ENCODE measurements at regions not wholly inside any gene's neighbourhood (a gene's known extent, or its start where the extent isn't known, plus 50 kb on each side); places are given as distances from the start of the nearest gene placed in this dataset.

GRCh38 chr3:176759815-176760506, 437.3 kb downstream of the TBL1XR1 start:
- Histone ChIP-seq H3K27me3 (ENCODE audit: control insufficient read depth, insufficient read depth, low read length) (no peaks in the 10 kb centered on the region), H3K27ac (ENCODE audit: low read depth, low read length) (peak overlapping the region; percentile 18), H3K9me3 (ENCODE audit: control insufficient read depth, insufficient read depth, low read length) (0 out of 2 replicates have a peak, but pooled peaks cover 4% of the 10 kb centered on the region), H3K9ac (ENCODE audit: low read depth, low read length) (no peak overlapping the region), H3K36me3 (ENCODE audit: control insufficient read depth, insufficient read depth, low read length) (no peaks in the 10 kb centered on the region), H3K4me3 (ENCODE audit: low read depth, low read length) (no peak overlapping the region), H3K4me1 (ENCODE audit: control insufficient read depth, insufficient read depth, low read length) (no peaks in the 10 kb centered on the region)

DNA sequence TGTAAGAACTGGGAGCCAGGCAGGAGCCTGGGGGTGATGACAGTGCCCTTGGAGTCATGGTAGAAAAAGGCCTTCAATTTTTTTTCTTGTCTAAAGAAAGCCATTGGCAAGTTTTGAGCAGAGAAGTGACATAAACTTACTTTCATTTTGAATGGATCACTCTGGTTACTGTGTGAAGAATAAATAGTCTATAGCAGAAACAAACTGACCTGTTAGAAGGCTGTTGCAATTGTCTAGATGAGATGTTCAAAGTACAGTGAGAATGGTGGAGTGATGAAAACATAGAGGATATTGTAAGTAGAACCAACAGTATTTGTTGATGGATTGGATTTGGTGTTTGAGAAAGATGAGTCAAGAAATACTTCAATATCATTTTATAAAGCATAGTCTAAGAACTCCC, 439.9 kb downstream of the TBL1XR1 start:
- Histone ChIP-seq H3K9me3 (ENCODE audit: control insufficient read depth, insufficient read depth, low read length) (no peaks in the 10 kb centered on the region), H3K27me3 (ENCODE audit: control insufficient read depth, insufficient read depth, low read length) (no peaks in the 10 kb centered on the region), H3K27ac (ENCODE audit: low read depth, low read length) (no peak overlapping the region), H3K4me3 (ENCODE audit: low read depth, low read length) (no peak overlapping the region), H3K4me1 (ENCODE audit: control insufficient read depth, insufficient read depth, low read length) (no peaks in the 10 kb centered on the region), H3K9ac (ENCODE audit: low read depth, low read length) (no peak overlapping the region), H3K36me3 (ENCODE audit: control insufficient read depth, insufficient read depth, low read length) (no peaks in the 10 kb centered on the region)

DNA sequence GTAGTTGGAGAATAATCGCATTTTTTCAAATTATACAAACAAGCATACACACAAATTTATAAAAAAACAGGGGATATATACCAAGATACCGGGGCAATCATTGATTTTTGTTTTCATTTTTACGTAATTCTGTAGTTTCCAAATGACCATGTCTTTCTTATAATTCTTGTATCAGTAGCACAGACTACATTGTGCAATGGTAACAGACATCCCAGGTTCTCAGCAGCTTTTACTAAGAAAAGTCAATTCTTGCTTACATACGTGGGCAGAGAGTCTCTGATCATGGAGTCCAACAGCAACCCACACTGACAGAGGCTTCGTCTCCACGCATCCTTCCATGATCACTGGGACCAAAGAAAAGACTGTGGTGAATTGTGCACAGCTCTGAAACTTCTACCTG, 441.3 kb downstream of the TBL1XR1 start:
- no peaks in the 10 kb centered on the region for H3K9me3 ChIP-seq (ENCODE audit: control insufficient read depth, insufficient read depth, low read length)
- H3K27ac ChIP-seq (ENCODE audit: low read depth, low read length), result no peak overlapping the region
- no peak overlapping the region for H3K9ac ChIP-seq (ENCODE audit: low read depth, low read length)
- no peaks in the 10 kb centered on the region for H3K36me3 ChIP-seq (ENCODE audit: control insufficient read depth, insufficient read depth, low read length)
- H3K27me3 ChIP-seq (ENCODE audit: control insufficient read depth, insufficient read depth, low read length), result no peaks in the 10 kb centered on the region
- no peak overlapping the region for H3K4me3 ChIP-seq (ENCODE audit: low read depth, low read length)
- no peaks in the 10 kb centered on the region for H3K4me1 ChIP-seq (ENCODE audit: control insufficient read depth, insufficient read depth, low read length)

GRCh38 chr3:176755552-176755951, 441.7 kb downstream of the TBL1XR1 start:
- no peaks in the 10 kb centered on the region for H3K9me3 ChIP-seq (ENCODE audit: control insufficient read depth, insufficient read depth, low read length)
- H3K4me1 ChIP-seq (ENCODE audit: control insufficient read depth, insufficient read depth, low read length), result no peaks in the 10 kb centered on the region

GRCh38 chr3:176741664-176742047, 455.6 kb downstream of the TBL1XR1 start:
- Histone ChIP-seq H3K9me3 (ENCODE audit: control insufficient read depth, insufficient read depth, low read length) (no peaks in the 10 kb centered on the region), H3K4me1 (ENCODE audit: control insufficient read depth, insufficient read depth, low read length) (no peaks in the 10 kb centered on the region), H3K27ac (ENCODE audit: low read depth, low read length) (no peak overlapping the region), H3K36me3 (ENCODE audit: control insufficient read depth, insufficient read depth, low read length) (no peaks in the 10 kb centered on the region), H3K9ac (ENCODE audit: low read depth, low read length) (no peak overlapping the region), H3K27me3 (ENCODE audit: control insufficient read depth, insufficient read depth, low read length) (no peaks in the 10 kb centered on the region), H3K4me3 (ENCODE audit: low read depth, low read length) (no peak overlapping the region)

More at GRCh38 chr3:176755552-176755951, 441.7 kb downstream of the TBL1XR1 start:
- no peaks in the 10 kb centered on the region for H3K27me3 ChIP-seq (ENCODE audit: control insufficient read depth, insufficient read depth, low read length)
- no peaks in the 10 kb centered on the region for H3K36me3 ChIP-seq (ENCODE audit: control insufficient read depth, insufficient read depth, low read length)
- no peak overlapping the region for H3K27ac ChIP-seq (ENCODE audit: low read depth, low read length)
- H3K4me3 ChIP-seq (ENCODE audit: low read depth, low read length), result no peak overlapping the region
- no peak overlapping the region for H3K9ac ChIP-seq (ENCODE audit: low read depth, low read length)

DNA sequence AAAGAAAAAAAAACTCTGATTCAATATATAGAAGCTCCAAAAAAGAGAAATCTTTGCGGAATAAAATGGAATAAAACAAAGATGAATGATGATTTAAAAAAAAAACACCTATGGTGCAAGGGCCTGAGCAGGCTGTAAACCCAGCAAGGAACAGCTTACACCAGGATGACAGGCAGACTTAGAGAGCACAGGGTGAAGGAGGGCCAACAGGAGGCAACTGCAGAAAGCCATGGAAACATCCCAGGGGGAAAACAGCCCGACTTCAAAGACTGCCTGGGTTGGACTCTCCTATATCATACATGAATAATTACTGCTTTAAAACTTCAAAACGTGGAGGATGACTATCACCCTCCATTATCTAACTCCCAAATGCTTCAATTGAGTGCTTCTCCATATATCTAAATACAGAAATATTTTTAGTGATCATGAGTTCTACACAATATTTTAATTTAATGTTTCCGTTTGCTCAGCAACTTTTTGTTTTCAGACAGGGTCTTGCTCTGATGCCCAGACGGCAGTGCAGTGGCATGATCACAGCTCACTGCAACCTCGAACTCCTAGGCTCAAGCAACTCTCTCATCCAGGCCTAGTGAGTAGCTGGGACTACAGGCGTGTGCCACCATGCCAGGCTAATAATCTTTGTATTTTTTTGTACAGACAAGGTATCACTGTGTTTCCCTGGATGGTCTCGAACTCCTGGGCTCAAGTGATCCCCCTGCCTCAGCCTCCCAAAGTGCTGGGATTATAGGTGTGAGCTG, 456.2 kb downstream of the TBL1XR1 start:
- no peaks in the 10 kb centered on the region for H3K4me1 ChIP-seq (ENCODE audit: control insufficient read depth, insufficient read depth, low read length)
- H3K27me3 ChIP-seq (ENCODE audit: control insufficient read depth, insufficient read depth, low read length), result no peaks in the 10 kb centered on the region
- no peak overlapping the region for H3K27ac ChIP-seq (ENCODE audit: low read depth, low read length)
- no peak overlapping the region for H3K9ac ChIP-seq (ENCODE audit: low read depth, low read length)
- no peak overlapping the region for H3K4me3 ChIP-seq (ENCODE audit: low read depth, low read length)
- no peaks in the 10 kb centered on the region for H3K9me3 ChIP-seq (ENCODE audit: control insufficient read depth, insufficient read depth, low read length)
- no peaks in the 10 kb centered on the region for H3K36me3 ChIP-seq (ENCODE audit: control insufficient read depth, insufficient read depth, low read length)

DNA sequence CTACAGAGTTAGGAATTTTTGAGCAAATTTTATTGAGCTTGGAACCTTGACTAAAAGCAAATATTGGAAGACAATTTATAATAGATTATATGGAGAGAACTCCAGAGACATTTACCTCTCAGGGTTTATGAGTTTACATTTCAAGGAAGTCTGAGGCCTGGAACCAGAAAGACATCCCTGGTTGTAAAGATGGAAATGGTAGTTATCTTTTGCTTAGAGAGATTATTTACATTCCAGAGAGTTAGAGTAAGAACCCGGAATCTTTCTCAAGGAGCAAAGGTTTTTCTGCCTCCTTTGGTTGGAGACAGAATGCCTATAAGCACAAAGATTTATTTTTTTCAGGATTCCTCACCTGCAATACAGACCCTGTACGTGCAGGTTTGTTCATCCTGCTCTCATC, 458.1 kb downstream of the TBL1XR1 start:
- no peaks in the 10 kb centered on the region for H3K9me3 ChIP-seq (ENCODE audit: control insufficient read depth, insufficient read depth, low read length)
- H3K27ac ChIP-seq (ENCODE audit: low read depth, low read length), result no peak overlapping the region
- no peak overlapping the region for H3K9ac ChIP-seq (ENCODE audit: low read depth, low read length)
- no peaks in the 10 kb centered on the region for H3K27me3 ChIP-seq (ENCODE audit: control insufficient read depth, insufficient read depth, low read length)
- H3K4me1 ChIP-seq (ENCODE audit: control insufficient read depth, insufficient read depth, low read length), result peaks cover under 1% of the 10 kb centered on the region; the same call in 1 of the 2 replicates
- H3K36me3 ChIP-seq (ENCODE audit: control insufficient read depth, insufficient read depth, low read length), result no peaks in the 10 kb centered on the region
- H3K4me3 ChIP-seq (ENCODE audit: low read depth, low read length), result no peak overlapping the region

DNA sequence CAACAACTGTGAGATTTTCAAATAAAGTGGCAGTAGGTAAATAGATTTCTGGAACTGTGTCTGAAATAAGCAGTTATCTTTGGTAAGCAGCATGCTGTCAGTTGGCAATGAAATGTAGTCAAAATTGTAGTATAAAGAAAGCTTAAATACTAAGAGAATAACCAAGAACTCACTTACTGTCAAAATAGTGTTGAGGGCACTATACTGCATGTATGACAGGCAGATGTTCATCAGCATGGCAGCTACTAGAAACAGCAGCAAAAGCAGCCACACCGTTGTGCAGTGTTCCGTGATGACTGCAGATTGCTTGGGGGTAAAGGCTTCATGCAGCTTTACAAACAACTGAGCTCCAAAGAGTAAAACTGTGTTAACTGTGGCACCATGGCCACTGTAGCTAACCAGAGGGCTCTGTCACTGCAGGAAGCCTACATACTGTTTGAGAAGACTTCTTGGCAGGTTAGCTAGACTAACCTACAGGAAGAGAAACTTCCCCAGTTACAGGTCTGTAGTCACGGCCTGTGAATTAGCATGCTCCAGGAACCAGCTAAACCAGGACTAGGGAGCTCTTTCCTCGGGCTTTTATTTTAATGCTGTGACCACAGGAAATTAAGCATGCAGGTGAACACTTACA, 459.7 kb downstream of the TBL1XR1 start:
- no peak overlapping the region for H3K4me3 ChIP-seq (ENCODE audit: low read depth, low read length)
- no peaks in the 10 kb centered on the region for H3K9me3 ChIP-seq (ENCODE audit: control insufficient read depth, insufficient read depth, low read length)
- H3K36me3 ChIP-seq (ENCODE audit: control insufficient read depth, insufficient read depth, low read length), result no peaks in the 10 kb centered on the region
- H3K27ac ChIP-seq (ENCODE audit: low read depth, low read length), result no peak overlapping the region
- peaks cover 4% of the 10 kb centered on the region for H3K4me1 ChIP-seq (ENCODE audit: control insufficient read depth, insufficient read depth, low read length)
- no peaks in the 10 kb centered on the region for H3K27me3 ChIP-seq (ENCODE audit: control insufficient read depth, insufficient read depth, low read length)
- H3K9ac ChIP-seq (ENCODE audit: low read depth, low read length), result no peak overlapping the region

GRCh38 chr3:176734146-176734545, 463.1 kb downstream of the TBL1XR1 start:
- no peak overlapping the region; the same call in 1 of the 2 replicates for H3K4me3 ChIP-seq (ENCODE audit: low read depth, low read length)
- peaks cover 4% of the 10 kb centered on the region for H3K4me1 ChIP-seq (ENCODE audit: control insufficient read depth, insufficient read depth, low read length)

DNA sequence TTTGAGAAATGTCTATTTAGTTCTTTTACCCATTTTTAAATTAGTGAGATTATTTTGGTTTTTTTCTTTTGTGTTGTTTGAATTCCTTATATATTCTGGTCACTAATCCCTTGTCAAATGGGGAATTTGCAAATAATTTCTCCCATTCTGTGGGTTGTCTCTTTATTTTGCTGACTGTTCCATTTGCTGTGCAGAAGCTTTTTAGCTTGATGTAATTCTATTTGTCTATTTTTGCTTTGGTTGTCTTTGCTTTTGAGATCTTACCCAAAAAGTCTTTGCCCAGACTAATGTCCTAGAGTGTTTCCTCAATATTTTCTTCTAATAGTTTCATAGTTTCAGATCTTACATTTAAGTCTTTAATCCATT, 472.9 kb downstream of the TBL1XR1 start:
- no peak overlapping the region for H3K4me3 ChIP-seq (ENCODE audit: low read depth, low read length)
- H3K27ac ChIP-seq (ENCODE audit: low read depth, low read length), result no peak overlapping the region
- H3K27me3 ChIP-seq (ENCODE audit: control insufficient read depth, insufficient read depth, low read length), result no peaks in the 10 kb centered on the region
- no peak overlapping the region for H3K9ac ChIP-seq (ENCODE audit: low read depth, low read length)
- H3K36me3 ChIP-seq (ENCODE audit: control insufficient read depth, insufficient read depth, low read length), result no peaks in the 10 kb centered on the region
- H3K4me1 ChIP-seq (ENCODE audit: control insufficient read depth, insufficient read depth, low read length), result no peaks in the 10 kb centered on the region
- H3K9me3 ChIP-seq (ENCODE audit: control insufficient read depth, insufficient read depth, low read length), result no peaks in the 10 kb centered on the region

More at GRCh38 chr3:176734146-176734545, 463.1 kb downstream of the TBL1XR1 start:
- Histone ChIP-seq H3K9me3 (ENCODE audit: control insufficient read depth, insufficient read depth, low read length) (no peaks in the 10 kb centered on the region), H3K9ac (ENCODE audit: low read depth, low read length) (no peak overlapping the region), H3K36me3 (ENCODE audit: control insufficient read depth, insufficient read depth, low read length) (no peaks in the 10 kb centered on the region), H3K27me3 (ENCODE audit: control insufficient read depth, insufficient read depth, low read length) (no peaks in the 10 kb centered on the region), H3K27ac (ENCODE audit: low read depth, low read length) (no peak overlapping the region)

All from HUES48 (cell line).